ENCODE measurements at regions not wholly inside any gene's neighbourhood (a gene's known extent, or its start where the extent isn't known, plus 50 kb on each side); places are given as distances from the start of the nearest gene placed in this dataset.

DNA sequence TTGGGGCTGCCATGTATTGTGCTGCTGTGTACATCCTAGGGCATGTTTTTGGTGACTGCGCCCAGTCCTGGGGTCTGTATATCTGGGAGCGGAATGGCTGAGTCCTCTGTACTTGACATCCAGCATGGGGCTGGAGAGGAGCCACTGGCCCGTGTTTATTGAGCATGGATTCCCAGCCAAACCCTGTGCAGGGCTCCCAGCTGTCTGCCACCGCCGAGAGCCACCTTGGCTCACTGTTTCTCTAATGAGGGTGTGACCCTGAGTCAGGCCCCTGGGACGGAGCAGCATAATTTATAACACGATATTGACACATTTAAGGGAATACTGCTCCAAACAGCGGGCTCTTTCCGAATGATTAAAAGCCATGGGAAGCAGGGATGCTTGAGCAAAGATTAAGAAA, 211.5 kb upstream of the PWP1 start:
- Histone ChIP-seq H3K4me3 (ENCODE audit: low read length) (no peak overlapping the region), H3K27ac (ENCODE audit: low read length) (no peak overlapping the region), H3K4me1 (ENCODE audit: insufficient read depth, low read length) (no peaks in the 10 kb centered on the region), H3K27me3 (ENCODE audit: insufficient read depth, low read length) (peaks cover 6% of the 10 kb centered on the region), H3K9ac (ENCODE audit: low read depth, low read length) (no peak overlapping the region), H3K36me3 (ENCODE audit: insufficient read depth, low read depth, low read length) (no peaks in the 10 kb centered on the region), H3K9me3 (ENCODE audit: insufficient read depth, low read depth, low read length) (no peaks in the 10 kb centered on the region)

DNA sequence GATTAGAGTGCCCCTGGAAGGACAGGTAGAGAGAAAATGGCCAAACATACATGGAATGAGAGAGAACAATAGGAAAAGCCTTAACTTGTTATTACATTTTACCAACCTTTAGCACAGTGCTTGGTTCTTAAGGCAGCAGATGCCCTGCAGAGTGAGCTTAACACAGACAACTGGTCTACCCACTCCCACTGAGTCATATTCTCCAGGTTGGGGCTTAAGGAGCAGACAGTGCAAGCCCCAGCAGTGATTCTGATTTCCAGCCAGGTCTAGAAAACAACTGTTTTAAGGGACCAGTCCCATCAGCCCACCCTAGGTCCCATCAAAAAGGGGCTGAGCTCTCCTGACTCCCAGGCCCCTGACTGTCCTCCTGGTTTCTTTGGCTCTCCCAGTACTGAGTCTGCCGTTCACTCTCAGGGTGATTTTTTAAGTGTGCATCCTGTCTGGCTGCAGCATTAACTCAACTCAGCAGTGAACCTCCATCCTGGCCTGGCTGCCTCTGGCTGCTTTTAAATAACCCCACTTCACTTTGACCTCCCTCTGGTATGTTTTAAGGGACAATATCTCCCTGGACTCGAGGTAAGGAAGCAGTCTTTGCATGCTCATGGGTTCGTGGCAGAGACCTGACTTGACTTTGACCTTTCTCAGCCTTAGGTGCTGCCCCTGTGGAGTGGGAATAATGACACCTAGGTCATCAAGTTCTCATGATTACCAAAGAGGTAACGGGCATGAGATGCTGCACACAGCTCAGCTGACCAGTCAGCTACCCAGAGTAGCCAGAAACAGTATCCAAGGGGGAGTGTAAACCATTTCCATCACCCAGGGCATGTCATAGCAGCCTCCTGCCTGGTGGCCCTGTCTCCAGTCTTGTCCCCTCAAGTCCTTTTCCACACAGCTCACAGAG, 210.7 kb upstream of the PWP1 start:
- Histone ChIP-seq H3K9me3 (ENCODE audit: insufficient read depth, low read depth, low read length) (no peaks in the 10 kb centered on the region), H3K27me3 (ENCODE audit: insufficient read depth, low read length) (peaks cover 6% of the 10 kb centered on the region; the same call in 1 of the 2 replicates), H3K27ac (ENCODE audit: low read length) (no peak overlapping the region), H3K4me3 (ENCODE audit: low read length) (no peak overlapping the region), H3K36me3 (ENCODE audit: insufficient read depth, low read depth, low read length) (no peaks in the 10 kb centered on the region), H3K9ac (ENCODE audit: low read depth, low read length) (no peak overlapping the region), H3K4me1 (ENCODE audit: insufficient read depth, low read length) (no peaks in the 10 kb centered on the region)

DNA sequence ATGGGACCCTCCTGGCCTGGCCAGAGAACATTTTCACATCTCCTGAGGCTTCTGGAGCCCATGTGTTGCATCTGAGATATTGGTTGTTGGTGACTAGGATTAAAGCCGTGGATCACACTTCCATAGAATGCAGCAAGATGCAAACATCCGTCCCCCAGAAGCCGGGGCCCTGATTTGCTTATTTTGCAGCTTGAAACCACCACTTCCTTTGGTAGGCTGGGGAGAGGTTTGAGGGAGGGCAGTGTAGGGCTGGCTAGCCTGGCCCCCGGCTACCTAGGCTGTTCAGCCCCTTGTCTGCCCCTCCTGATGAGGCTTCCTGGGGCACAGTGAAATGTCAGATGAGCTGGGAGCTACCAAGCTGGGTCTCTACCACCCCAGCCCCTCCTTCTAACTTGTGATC, 209.7 kb upstream of the PWP1 start:
- Histone ChIP-seq H3K4me3 (ENCODE audit: low read length) (no peak overlapping the region), H3K27me3 (ENCODE audit: insufficient read depth, low read length) (peaks cover 4% of the 10 kb centered on the region; the same call in 1 of the 2 replicates), H3K27ac (ENCODE audit: low read length) (no peak overlapping the region), H3K36me3 (ENCODE audit: insufficient read depth, low read depth, low read length) (no peaks in the 10 kb centered on the region), H3K9ac (ENCODE audit: low read depth, low read length) (no peak overlapping the region), H3K9me3 (ENCODE audit: insufficient read depth, low read depth, low read length) (no peaks in the 10 kb centered on the region), H3K4me1 (ENCODE audit: insufficient read depth, low read length) (no peaks in the 10 kb centered on the region)

DNA sequence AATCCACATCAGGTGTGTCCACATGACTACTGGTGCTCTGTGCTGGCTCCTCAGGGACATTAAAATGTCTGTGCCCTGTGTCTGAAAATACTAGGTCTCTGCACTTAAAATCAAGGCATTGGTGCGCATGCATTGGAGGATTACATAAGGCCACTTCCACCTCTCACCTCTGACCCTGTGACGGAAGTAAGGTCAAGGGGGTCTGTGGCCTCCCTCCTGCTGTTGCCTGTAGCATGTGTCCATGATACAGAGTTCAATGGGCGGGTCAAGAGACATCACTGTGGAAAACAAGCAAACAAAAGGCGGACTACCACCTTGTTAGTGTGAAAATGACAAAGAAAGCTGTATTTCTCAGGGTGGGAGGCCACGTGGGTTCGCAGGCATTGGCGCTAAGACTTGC, 208.6 kb upstream of the PWP1 start:
- no peak overlapping the region for H3K4me3 ChIP-seq (ENCODE audit: low read length)
- H3K9ac ChIP-seq (ENCODE audit: low read depth, low read length), result no peak overlapping the region
- no peaks in the 10 kb centered on the region for H3K4me1 ChIP-seq (ENCODE audit: insufficient read depth, low read length)
- peaks cover 2% of the 10 kb centered on the region; the same call in 1 of the 2 replicates for H3K27me3 ChIP-seq (ENCODE audit: insufficient read depth, low read length)
- no peaks in the 10 kb centered on the region for H3K9me3 ChIP-seq (ENCODE audit: insufficient read depth, low read depth, low read length)
- no peaks in the 10 kb centered on the region for H3K36me3 ChIP-seq (ENCODE audit: insufficient read depth, low read depth, low read length)
- no peak overlapping the region for H3K27ac ChIP-seq (ENCODE audit: low read length)

- Histone ChIP-seq H3K4me3 (ENCODE audit: low read length) (no peak overlapping the region), H3K9ac (ENCODE audit: low read depth, low read length) (no peak overlapping the region), H3K4me1 (ENCODE audit: insufficient read depth, low read length) (no peaks in the 10 kb centered on the region), H3K9me3 (ENCODE audit: insufficient read depth, low read depth, low read length) (no peaks in the 10 kb centered on the region), H3K27me3 (ENCODE audit: insufficient read depth, low read length) (peaks cover 6% of the 10 kb centered on the region; the same call in 1 of the 2 replicates), H3K27ac (ENCODE audit: low read length) (no peak overlapping the region), H3K36me3 (ENCODE audit: insufficient read depth, low read depth, low read length) (no peaks in the 10 kb centered on the region)
Measured at GRCh38 chr12:107477947-107478610, 207.5 kb upstream of the PWP1 start.

DNA sequence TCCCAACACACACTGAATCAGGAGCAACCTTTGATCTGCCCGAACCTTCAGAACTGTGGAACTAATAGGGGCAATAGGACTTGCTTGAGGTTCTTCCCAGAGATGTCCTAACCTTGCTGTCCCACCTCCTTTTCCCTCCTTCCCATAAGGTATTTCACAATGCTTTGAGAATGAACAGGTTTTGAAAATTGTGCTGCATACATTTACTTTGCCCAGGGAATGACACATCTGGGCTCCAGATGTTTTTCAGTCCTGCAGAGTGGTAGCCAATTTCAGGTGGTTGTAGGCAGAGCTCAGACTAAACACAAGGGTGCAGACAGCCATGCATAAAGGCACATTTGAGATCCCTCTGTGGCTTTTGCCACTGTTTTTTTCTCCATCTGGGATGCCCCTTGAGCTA, 206.7 kb upstream of the PWP1 start:
- no peak overlapping the region for H3K9ac ChIP-seq (ENCODE audit: low read depth, low read length)
- H3K36me3 ChIP-seq (ENCODE audit: insufficient read depth, low read depth, low read length), result no peaks in the 10 kb centered on the region
- H3K27ac ChIP-seq (ENCODE audit: low read length), result no peak overlapping the region
- no peak overlapping the region for H3K4me3 ChIP-seq (ENCODE audit: low read length)
- peaks cover 6% of the 10 kb centered on the region; the same call in 1 of the 2 replicates for H3K27me3 ChIP-seq (ENCODE audit: insufficient read depth, low read length)
- no peaks in the 10 kb centered on the region for H3K9me3 ChIP-seq (ENCODE audit: insufficient read depth, low read depth, low read length)
- H3K4me1 ChIP-seq (ENCODE audit: insufficient read depth, low read length), result no peaks in the 10 kb centered on the region

- H3K36me3 ChIP-seq (ENCODE audit: insufficient read depth, low read depth, low read length), result no peaks in the 10 kb centered on the region
- peaks cover 16% of the 10 kb centered on the region; the same call in 1 of the 2 replicates for H3K27me3 ChIP-seq (ENCODE audit: insufficient read depth, low read length)
- no peaks in the 10 kb centered on the region for H3K9me3 ChIP-seq (ENCODE audit: insufficient read depth, low read depth, low read length)
- H3K27ac ChIP-seq (ENCODE audit: low read length), result no peak overlapping the region
- H3K9ac ChIP-seq (ENCODE audit: low read depth, low read length), result no peak overlapping the region
- H3K4me1 ChIP-seq (ENCODE audit: insufficient read depth, low read length), result no peaks in the 10 kb centered on the region
- H3K4me3 ChIP-seq (ENCODE audit: low read length), result no peak overlapping the region
Measured at GRCh38 chr12:107480836-107481608, 204.6 kb upstream of the PWP1 start.

DNA sequence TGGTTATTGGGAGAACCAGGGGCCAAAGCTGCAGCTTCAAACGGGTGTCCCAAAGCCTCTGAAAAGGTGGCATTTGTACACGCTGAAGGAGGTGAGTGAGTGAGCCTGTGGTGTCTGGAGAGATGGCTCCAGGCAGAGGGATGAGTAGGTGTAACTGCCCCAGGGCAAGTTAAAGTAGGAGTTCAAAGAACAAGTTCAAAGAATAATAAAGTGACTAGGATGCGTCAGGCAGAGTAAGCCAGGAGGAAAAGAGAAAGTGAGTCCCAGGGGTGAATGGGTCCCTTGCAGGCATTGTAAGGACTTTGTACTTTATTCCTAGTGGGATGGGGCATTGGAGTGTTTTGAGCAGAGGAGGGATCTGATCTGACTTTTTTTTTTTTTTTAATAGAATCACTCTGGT, 201.4 kb upstream of the PWP1 start:
- H3K4me1 ChIP-seq (ENCODE audit: insufficient read depth, low read length), result no peaks in the 10 kb centered on the region
- no peak overlapping the region for H3K4me3 ChIP-seq (ENCODE audit: low read length)
- H3K9ac ChIP-seq (ENCODE audit: low read depth, low read length), result no peak overlapping the region
- peaks cover 16% of the 10 kb centered on the region; the same call in 1 of the 2 replicates for H3K27me3 ChIP-seq (ENCODE audit: insufficient read depth, low read length)
- H3K9me3 ChIP-seq (ENCODE audit: insufficient read depth, low read depth, low read length), result no peaks in the 10 kb centered on the region
- H3K27ac ChIP-seq (ENCODE audit: low read length), result no peak overlapping the region
- H3K36me3 ChIP-seq (ENCODE audit: insufficient read depth, low read depth, low read length), result no peaks in the 10 kb centered on the region

GRCh38 chr12:107484941-107485340, 200.7 kb upstream of the PWP1 start:
- peaks cover 16% of the 10 kb centered on the region; the same call in 1 of the 2 replicates for H3K27me3 ChIP-seq (ENCODE audit: insufficient read depth, low read length)
- H3K9me3 ChIP-seq (ENCODE audit: insufficient read depth, low read depth, low read length), result no peaks in the 10 kb centered on the region
- H3K27ac ChIP-seq (ENCODE audit: low read length), result no peak overlapping the region
- H3K36me3 ChIP-seq (ENCODE audit: insufficient read depth, low read depth, low read length), result no peaks in the 10 kb centered on the region
- no peaks in the 10 kb centered on the region for H3K4me1 ChIP-seq (ENCODE audit: insufficient read depth, low read length)
- no peak overlapping the region for H3K9ac ChIP-seq (ENCODE audit: low read depth, low read length)
- H3K4me3 ChIP-seq (ENCODE audit: low read length), result no peak overlapping the region

GRCh38 chr12:107485731-107486130, 199.9 kb upstream of the PWP1 start:
- Histone ChIP-seq H3K27me3 (ENCODE audit: insufficient read depth, low read length) (peaks cover 16% of the 10 kb centered on the region; the same call in 1 of the 2 replicates), H3K27ac (ENCODE audit: low read length) (no peak overlapping the region), H3K4me3 (ENCODE audit: low read length) (no peak overlapping the region), H3K9me3 (ENCODE audit: insufficient read depth, low read depth, low read length) (no peaks in the 10 kb centered on the region), H3K9ac (ENCODE audit: low read depth, low read length) (no peak overlapping the region), H3K36me3 (ENCODE audit: insufficient read depth, low read depth, low read length) (no peaks in the 10 kb centered on the region), H3K4me1 (ENCODE audit: insufficient read depth, low read length) (no peaks in the 10 kb centered on the region)

GRCh38 chr12:107486140-107486892, 199.3 kb upstream of the PWP1 start:
- Histone ChIP-seq H3K27me3 (ENCODE audit: insufficient read depth, low read length) (peaks cover 16% of the 10 kb centered on the region; the same call in 1 of the 2 replicates), H3K36me3 (ENCODE audit: insufficient read depth, low read depth, low read length) (no peaks in the 10 kb centered on the region), H3K4me1 (ENCODE audit: insufficient read depth, low read length) (no peaks in the 10 kb centered on the region), H3K27ac (ENCODE audit: low read length) (no peak overlapping the region), H3K4me3 (ENCODE audit: low read length) (no peak overlapping the region), H3K9me3 (ENCODE audit: insufficient read depth, low read depth, low read length) (no peaks in the 10 kb centered on the region), H3K9ac (ENCODE audit: low read depth, low read length) (no peak overlapping the region)
